HepG2 (cell line): ENCODE measurements at regions not wholly inside any gene's neighbourhood (a gene's known extent, or its start where the extent isn't known, plus 50 kb on each side); places are given as distances from the start of the nearest gene placed in this dataset.

Experiments used
- JDP2 ChIP-seq: sonication (generic); formaldehyde crosslinking; IDR thresholded peaks from 2 replicates; pipeline ENCODE4 v1.8.1; 2022; ENCODE audit warnings: missing genetic modification reagents, borderline replicate concordance
- KDM1A ChIP-seq: IDR thresholded peaks from 2 replicates; pipeline ENCODE4 v1.6.1; 2016; ENCODE audit warnings: missing compliant biosample characterization
- MAX ChIP-seq: IDR thresholded peaks from 2 replicates; pipeline ENCODE4 v1.6.1; 2012; ENCODE audit warnings: inconsistent platforms
- NCOA2 ChIP-seq: sonication (generic); formaldehyde crosslinking; IDR thresholded peaks from 2 replicates; pipeline ENCODE4 v1.8.0; 2022; ENCODE audit warnings: inconsistent platforms
- RELA ChIP-seq: sonication (generic); formaldehyde crosslinking; IDR thresholded peaks from 2 replicates; pipeline ENCODE4 v1.4.0; 2020; ENCODE audit warnings: missing genetic modification reagents
- SMAD3 ChIP-seq: sonication (generic); formaldehyde crosslinking; IDR thresholded peaks from 2 replicates; pipeline ENCODE4 v1.4.0; 2020; ENCODE audit warnings: missing genetic modification reagents
- ZBTB20 ChIP-seq: sonication (generic); formaldehyde crosslinking; IDR thresholded peaks from 2 replicates; pipeline ENCODE4 v1.8.1; 2023; ENCODE audit warnings: missing genetic modification reagents, low read depth, mild to moderate bottlenecking, borderline replicate concordance
- TF ChIP-seq, protein P1 (sequence below): sonication (generic); formaldehyde crosslinking; IDR thresholded peaks from 2 replicates; pipeline ENCODE4 v1.5.0; 2020; ENCODE audit warnings: mild to moderate bottlenecking, missing genetic modification reagents, moderate library complexity

GRCh38 chr19:30116530-30116929 is 174.5 kb downstream of the URI1 start:
- TF ChIP-seq RELA (CRISPR knock-in tag) (no peak), JDP2 (no peak), KDM1A (CRISPR knock-in tag) (no peak), ZBTB20 (no peak), MAX (no peak), SMAD3 (CRISPR knock-in tag) (no peak), NCOA2 (CRISPR knock-in tag) (no peak)
- TF ChIP-seq, protein P1, sequence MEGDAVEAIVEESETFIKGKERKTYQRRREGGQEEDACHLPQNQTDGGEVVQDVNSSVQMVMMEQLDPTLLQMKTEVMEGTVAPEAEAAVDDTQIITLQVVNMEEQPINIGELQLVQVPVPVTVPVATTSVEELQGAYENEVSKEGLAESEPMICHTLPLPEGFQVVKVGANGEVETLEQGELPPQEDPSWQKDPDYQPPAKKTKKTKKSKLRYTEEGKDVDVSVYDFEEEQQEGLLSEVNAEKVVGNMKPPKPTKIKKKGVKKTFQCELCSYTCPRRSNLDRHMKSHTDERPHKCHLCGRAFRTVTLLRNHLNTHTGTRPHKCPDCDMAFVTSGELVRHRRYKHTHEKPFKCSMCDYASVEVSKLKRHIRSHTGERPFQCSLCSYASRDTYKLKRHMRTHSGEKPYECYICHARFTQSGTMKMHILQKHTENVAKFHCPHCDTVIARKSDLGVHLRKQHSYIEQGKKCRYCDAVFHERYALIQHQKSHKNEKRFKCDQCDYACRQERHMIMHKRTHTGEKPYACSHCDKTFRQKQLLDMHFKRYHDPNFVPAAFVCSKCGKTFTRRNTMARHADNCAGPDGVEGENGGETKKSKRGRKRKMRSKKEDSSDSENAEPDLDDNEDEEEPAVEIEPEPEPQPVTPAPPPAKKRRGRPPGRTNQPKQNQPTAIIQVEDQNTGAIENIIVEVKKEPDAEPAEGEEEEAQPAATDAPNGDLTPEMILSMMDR (CRISPR knock-in tag) = no peak
